K562 (cell line): ENCODE measurements at regions not wholly inside any gene's neighbourhood (a gene's known extent, or its start where the extent isn't known, plus 50 kb on each side); places are given as distances from the start of the nearest gene placed in this dataset.

Experiments
- ATAC-seq: fragments of 200-7000 bp; cut with Tn5 transposase; 3 replicates; pipeline ENCODE4 v1.9.1; 2020; ENCODE audit warnings: moderate library complexity
- BruUV-seq: library from RNA; stranded (reverse); fragments of 400-500 nt; replicated peaks from 2 replicates; lab custom pipeline; 2021; lab: Mats Ljungman, UMichigan
- CTCF ChIA-PET: fragments of 300-600 bp; formaldehyde crosslinking; extraction: SDS; loops from one replicate; lab custom pipeline; 2021; ENCODE audit warnings: low intra/inter-chr PET ratio; lab: Yijun Ruan, JAX
- POLR2A ChIA-PET: fragments of 300-600, 350-650 bp; sonication (Branson Sonifier 250); formaldehyde crosslinking; extraction: SDS; loops from one replicate; lab custom pipeline; 2021; ENCODE audit warnings: antibody characterized with exemption, inconsistent platforms; lab: Yijun Ruan, JAX
- DNase-seq, 4 experiments: peaks; one replicate each; pipeline versions ENCODE4 v3.0.0 to v3.0.0-alpha.2; 2011 to 2018; ENCODE audit warnings: low spot score in 3 of 4, mixed read lengths in 3 of 4; ENCODE audit errors: extremely low read depth in 1 of 4
- FAIRE-seq: peaks from 2 replicates; lab custom pipeline; 2011; peaks lifted over from hg19 to GRCh38; lab: Jason Lieb, UNC
- H2AFZ ChIP-seq: 2 replicates; pipeline ENCODE4 v1.6.0; 2011; ENCODE audit warnings: low read depth, low read length, control low read depth, inconsistent platforms
- H3K27ac ChIP-seq: fragments of 200-600 bp; 3 replicates; pipeline ENCODE4 v1.8.0; 2011; ENCODE audit warnings: low read depth, mild to moderate bottlenecking, control low read depth, inconsistent platforms, low read length, moderate library complexity, mixed read lengths; ENCODE audit errors: extremely low read depth
- H3K27me3 ChIP-seq, 2 experiments: fragments of 300-600 bp in 1 of 2; 2 replicates in 1 of 2; 3 replicates in 1 of 2; pipeline versions ENCODE4 v1.6.0 to v1.8.0; 2011; ENCODE audit warnings: inconsistent platforms in 2 of 2, low read length in 2 of 2, mild to moderate bottlenecking in 1 of 2, mixed read lengths in 1 of 2, moderate library complexity in 1 of 2; ENCODE audit not compliant: control insufficient read depth in 2 of 2, insufficient read depth in 2 of 2
- H3K36me3 ChIP-seq: fragments of 300-600 bp; 3 replicates; pipeline ENCODE4 v1.8.0; 2011; ENCODE audit warnings: mild to moderate bottlenecking, low read length, inconsistent platforms; ENCODE audit not compliant: control insufficient read depth, insufficient read depth
- H3K4me1 ChIP-seq, 2 experiments: fragments of 200-600 bp in 1 of 2; replicated peaks in 1 of 2; 2 replicates in 1 of 2; 3 replicates in 1 of 2; pipeline versions ENCODE4 v1.5.1 to v1.8.0; 2011; ENCODE audit warnings: inconsistent platforms in 2 of 2, low read length in 2 of 2, mild to moderate bottlenecking in 1 of 2, mixed read lengths in 1 of 2, moderate library complexity in 1 of 2; ENCODE audit not compliant: control insufficient read depth in 2 of 2, insufficient read depth in 2 of 2
- H3K4me2 ChIP-seq: 2 replicates; pipeline ENCODE4 v1.6.1; 2011; ENCODE audit warnings: low read length, control low read depth, inconsistent platforms, mixed read lengths; ENCODE audit not compliant: insufficient read depth
- H3K4me3 ChIP-seq: fragments of 200-600 bp; sonication (generic), shearing (Covaris generic); 2 replicates; pipeline ENCODE4 v1.5.1; 2016; ENCODE audit warnings: control low read depth, inconsistent platforms
- H3K79me2 ChIP-seq: fragments of 200-600 bp; 3 replicates; pipeline ENCODE4 v1.8.0; 2011; ENCODE audit warnings: low read length, inconsistent platforms; ENCODE audit not compliant: control insufficient read depth, insufficient read depth
- H3K9ac ChIP-seq, 2 experiments: 2 replicates each; pipeline versions ENCODE4 v1.6.0 to v1.6.1; 2011; ENCODE audit warnings: low read depth in 2 of 2, low read length in 2 of 2, control low read depth in 1 of 2, inconsistent platforms in 1 of 2, mild to moderate bottlenecking in 1 of 2, mixed read lengths in 1 of 2; ENCODE audit not compliant: insufficient read depth in 1 of 2
- H3K9me1 ChIP-seq: one replicate; pipeline ENCODE4 v1.6.0; 2011; ENCODE audit warnings: inconsistent platforms, mild to moderate bottlenecking, low read length, moderate library complexity; ENCODE audit not compliant: control insufficient read depth, insufficient read depth
- H3K9me3 ChIP-seq: replicated peaks from 2 replicates; pipeline ENCODE4 v1.5.1; 2011; ENCODE audit warnings: low read depth, low read length, inconsistent platforms; ENCODE audit not compliant: control insufficient read depth, insufficient read depth
- H4K20me1 ChIP-seq: replicated peaks from 2 replicates; pipeline ENCODE4 v1.6.1; 2011; ENCODE audit warnings: low read length, inconsistent platforms, mixed read lengths; ENCODE audit not compliant: control insufficient read depth, insufficient read depth
- FOXM1 ChIP-seq, 2 experiments: fragments of 450-650 bp in 1 of 2; sonication (generic) in 1 of 2; formaldehyde crosslinking in 1 of 2; IDR thresholded peaks; 2 replicates each; pipeline versions ENCODE4 v1.6.1 to v1.9.0; 2017 to 2022; ENCODE audit warnings: low read depth in 2 of 2, mild to moderate bottlenecking in 2 of 2, missing genetic modification reagents in 1 of 2, moderate library complexity in 1 of 2
- HDAC1 ChIP-seq, 2 experiments: fragments of 450-650 bp; IDR thresholded peaks; 2 replicates each; pipeline ENCODE4 v1.6.1; 2016 to 2017; ENCODE audit warnings: inconsistent platforms in 1 of 2, mild to moderate bottlenecking in 1 of 2, moderate library complexity in 1 of 2
- PRDM10 ChIP-seq: fragments of 450-650 bp; IDR thresholded peaks from 2 replicates; pipeline ENCODE4 v1.6.1; 2018; ENCODE audit not compliant: partially characterized antibody
- ZNF318 ChIP-seq, 2 experiments: fragments of 450-650 bp; IDR thresholded peaks; 2 replicates each; pipeline ENCODE4 v1.6.1; 2016; ENCODE audit warnings: mild to moderate bottlenecking in 2 of 2, borderline replicate concordance in 1 of 2, low read depth in 1 of 2, moderate library complexity in 1 of 2
- WGBS: fragments of 100-300 bp; shearing (Covaris generic); methylation state at CpG from one replicate; pipeline ENCODE4 v1.1.6; 2016; ENCODE audit warnings: low coverage, mixed read lengths; ENCODE audit not compliant: insufficient coverage; ENCODE audit errors: missing lambda C conversion rate; 5-methylcytosine and 5-hydroxymethylcytosine counted together
- in situ Hi-C: fragments of 300-500 bp; cut with MboI; formaldehyde crosslinking; loops from 4 replicates; pipeline ENCODE4 v1.15.0; 2018; ENCODE audit warnings: inconsistent platforms, mixed read lengths
- intact Hi-C: fragments of 100-400 bp; cut with micrococcal nuclease; formaldehyde crosslinking; loops from 2 replicates; pipeline ENCODE4 v1.14.2; 2022

GRCh38 chr6:51289041-51289440 is 470.4 kb downstream of the TFAP2B start (continued):
- TF ChIP-seq ZNF318 (IDR thresholded peaks at IDR 0.05; ENCODE audit: borderline replicate concordance in 1 of 2, low read depth in 1 of 2), result no peak

- H3K36me3 ChIP-seq, result no peaks in the 10 kb centered on the region
- 0% methylated on average over 1 of the region's 1 CpG for WGBS
- ATAC-seq (no peak), DNase-seq (no peak), FAIRE-seq (no peak)
- H3K27ac ChIP-seq, result no peak overlapping the region
- in situ Hi-C loops, result no loop called here
- no peak overlapping the region for H2AFZ ChIP-seq
- intact Hi-C loops, result loop anchor here (10.0 kb wide), 1 partner anchor 478 kb away; the partner anchor contains the start of gene TFAP2B
- no peaks in the 10 kb centered on the region for H3K27me3 ChIP-seq
- H4K20me1 ChIP-seq, result no peaks in the 10 kb centered on the region
- no peak overlapping the region for H3K9ac ChIP-seq
- POLR2A ChIA-PET, result no interaction called here
- H3K9me3 ChIP-seq, result no peaks in the 10 kb centered on the region
- H3K4me3 ChIP-seq, result no peak overlapping the region
- H3K79me2 ChIP-seq, result no peaks in the 10 kb centered on the region
- CTCF ChIA-PET, result no interaction called here
- H3K4me2 ChIP-seq, result no peak overlapping the region
- H3K9me1 ChIP-seq, result no peaks in the 10 kb centered on the region
- no peaks in the 10 kb centered on the region; a peak in 1 of 5 replicates for H3K4me1 ChIP-seq
- BruUV-seq, result no TSS peak
- TF ChIP-seq HDAC1 (IDR thresholded peaks at IDR 0.05) (no peak), FOXM1 (IDR thresholded peaks at IDR 0.05; ENCODE audit: low read depth) (no peak), FOXM1 (CRISPR knock-in tag; IDR thresholded peaks at IDR 0.05; ENCODE audit: low read depth) (no peak), PRDM10 (no peak)
These were observed 474.0 kb downstream of the TFAP2B start for GRCh38 chr6:51292659-51293058.
